Trophoblast cell (in vitro differentiated cells and primary cell): ENCODE measurements at regions not wholly inside any gene's neighbourhood (a gene's known extent, or its start where the extent isn't known, plus 50 kb on each side); places are given as distances from the start of the nearest gene placed in this dataset.

ENCODE experiments used
- DNase-seq, 2 donors: peaks; one replicate each; pipeline ENCODE4 v3.0.0-alpha.2; 2016
- H2AFZ ChIP-seq: 2 replicates; pipeline ENCODE4 v1.6.1; 2013; ENCODE audit warnings: low read length, moderate library complexity, mild to moderate bottlenecking; ENCODE audit not compliant: insufficient read depth, poor library complexity
- H2AK5ac ChIP-seq: 2 replicates; pipeline ENCODE4 v1.6.1; 2013; ENCODE audit warnings: mild to moderate bottlenecking, low read length
- H2BK120ac ChIP-seq: 2 replicates; pipeline ENCODE4 v1.6.1; 2013; ENCODE audit warnings: low read length, mild to moderate bottlenecking, moderate library complexity; ENCODE audit not compliant: insufficient read depth, poor library complexity
- H2BK12ac ChIP-seq: 2 replicates; pipeline ENCODE4 v1.6.1; 2013; ENCODE audit warnings: mild to moderate bottlenecking, low read length, moderate library complexity
- H2BK5ac ChIP-seq: 2 replicates; pipeline ENCODE4 v1.6.1; 2013; ENCODE audit warnings: low read length, low read depth, moderate library complexity, mild to moderate bottlenecking; ENCODE audit not compliant: poor library complexity
- H3K14ac ChIP-seq: 2 replicates; pipeline ENCODE4 v1.6.1; 2013; ENCODE audit warnings: mild to moderate bottlenecking, low read length
- H3K18ac ChIP-seq: 2 replicates; pipeline ENCODE4 v1.6.1; 2013; ENCODE audit warnings: mild to moderate bottlenecking, low read length
- H3K23ac ChIP-seq: 2 replicates; pipeline ENCODE4 v1.6.1; 2013; ENCODE audit warnings: low read length
- H3K27ac ChIP-seq: 2 replicates; pipeline ENCODE4 v1.5.1; 2013; ENCODE audit warnings: low read depth, mild to moderate bottlenecking, inconsistent platforms, low read length, moderate library complexity
- H3K27me3 ChIP-seq: 2 replicates; pipeline ENCODE4 v1.6.1; 2013; ENCODE audit warnings: inconsistent platforms, mild to moderate bottlenecking, low read length, moderate library complexity; ENCODE audit not compliant: insufficient read depth
- H3K36me3 ChIP-seq, 2 experiments: 1 replicate in 1 of 2; 2 replicates in 1 of 2; pipeline ENCODE4 v1.6.1; 2013; ENCODE audit warnings: low read length in 2 of 2, mild to moderate bottlenecking in 2 of 2, moderate library complexity in 1 of 2; ENCODE audit not compliant: insufficient read depth in 2 of 2, control insufficient read depth in 1 of 2
- H3K4ac ChIP-seq: 2 replicates; pipeline ENCODE4 v1.6.1; 2013; ENCODE audit warnings: low read depth, mild to moderate bottlenecking, low read length, moderate library complexity
- H3K4me1 ChIP-seq, 2 experiments: 1 replicate in 1 of 2; 2 replicates in 1 of 2; pipeline ENCODE4 v1.6.1; 2013; ENCODE audit warnings: low read length in 2 of 2, mild to moderate bottlenecking in 2 of 2, moderate library complexity in 1 of 2; ENCODE audit not compliant: insufficient read depth in 2 of 2, control insufficient read depth in 1 of 2
- H3K4me2 ChIP-seq: 2 replicates; pipeline ENCODE4 v1.6.1; 2013; ENCODE audit warnings: inconsistent platforms, mild to moderate bottlenecking, low read length, moderate library complexity
- H3K4me3 ChIP-seq: 2 replicates; pipeline ENCODE4 v1.5.1; 2013; ENCODE audit warnings: mild to moderate bottlenecking, low read depth, low read length, inconsistent platforms
- H3K79me1 ChIP-seq: one replicate; pipeline ENCODE4 v1.6.1; 2013; ENCODE audit warnings: low read length
- H3K79me2 ChIP-seq: 2 replicates; pipeline ENCODE4 v1.6.1; 2013; ENCODE audit warnings: low read length, mild to moderate bottlenecking; ENCODE audit not compliant: control insufficient read depth, insufficient read depth, poor library complexity
- H3K9ac ChIP-seq: 2 replicates; pipeline ENCODE4 v1.6.1; 2013; ENCODE audit warnings: mild to moderate bottlenecking, low read length
- H3K9me3 ChIP-seq: 2 replicates; pipeline ENCODE4 v1.6.1; 2013; ENCODE audit warnings: low read depth, mild to moderate bottlenecking, control low read depth, inconsistent platforms, low read length; ENCODE audit not compliant: insufficient read depth
- H4K12ac ChIP-seq: 2 replicates; pipeline ENCODE4 v1.6.1; 2013; ENCODE audit warnings: low read depth, mild to moderate bottlenecking, low read length, moderate library complexity
- H4K8ac ChIP-seq: 2 replicates; pipeline ENCODE4 v1.6.1; 2013; ENCODE audit warnings: low read depth, mild to moderate bottlenecking, low read length, moderate library complexity
- H4K91ac ChIP-seq: one replicate; pipeline ENCODE4 v1.6.1; 2013; ENCODE audit warnings: low read depth, mild to moderate bottlenecking, low read length, moderate library complexity
- WGBS: extraction: QIAGEN DNeasy Blood & Tissue Kit; methylation state at CpG from one replicate; pipeline ENCODE4 v1.1.7; 2013; ENCODE audit warnings: missing lambda C conversion rate; ENCODE audit not compliant: insufficient read length, insufficient coverage; ENCODE audit errors: extremely low coverage; 5-methylcytosine and 5-hydroxymethylcytosine counted together

DNA sequence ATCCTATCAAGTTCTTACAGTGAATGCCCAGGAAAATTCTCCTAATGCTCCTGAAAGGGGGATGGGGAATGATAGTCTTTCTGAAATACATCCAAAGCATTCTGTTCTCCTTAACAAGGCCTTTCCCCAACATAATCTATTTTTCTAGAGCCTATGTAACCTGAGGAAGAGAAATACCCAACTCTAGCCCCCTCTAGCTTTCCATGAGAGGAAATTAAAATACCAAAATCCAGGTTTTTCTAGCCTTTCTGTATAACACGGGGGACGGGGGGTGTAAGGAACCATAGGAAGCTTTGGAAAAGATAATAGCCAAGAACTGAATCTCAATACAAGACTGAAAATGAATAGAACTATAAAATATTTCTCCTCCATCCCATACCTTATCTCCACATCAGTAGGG is 815.9 kb downstream of the SLITRK6 start:
- Histone ChIP-seq H3K27me3 (no peaks in the 10 kb centered on the region), H2BK12ac (no peak overlapping the region), H2AFZ (no peak overlapping the region)

DNA sequence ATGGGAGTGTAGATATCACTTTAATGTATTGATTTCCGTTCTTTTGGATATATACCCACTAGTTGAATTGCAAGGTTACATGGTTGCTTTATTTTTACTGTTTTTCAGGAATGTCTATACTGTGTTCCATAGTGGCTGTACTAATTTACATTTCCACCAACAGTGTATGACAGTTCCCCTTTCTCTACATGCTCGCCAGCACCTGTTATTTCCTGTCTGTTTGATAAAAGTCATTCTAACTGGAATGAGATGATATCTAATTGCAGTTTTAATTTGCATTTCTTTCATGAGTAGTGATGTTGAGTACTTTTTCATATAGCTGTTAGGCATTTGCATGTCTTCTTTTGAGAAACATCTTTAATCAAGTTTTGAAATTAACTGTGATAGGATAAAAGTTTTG is 818.6 kb downstream of the SLITRK6 start:
- no peak overlapping the region for H3K14ac ChIP-seq
- H3K79me1 ChIP-seq = no peaks in the 10 kb centered on the region
- no peaks in the 10 kb centered on the region for H3K36me3 ChIP-seq
- no peak overlapping the region for H3K27ac ChIP-seq
- no peak overlapping the region for H3K23ac ChIP-seq
- no peak overlapping the region for H2AK5ac ChIP-seq
- no peaks in the 10 kb centered on the region for H3K79me2 ChIP-seq
- no peak overlapping the region for H2BK5ac ChIP-seq
- H3K4ac ChIP-seq = no peak overlapping the region
- no peaks in the 10 kb centered on the region for H3K9me3 ChIP-seq
- no peak overlapping the region for H3K9ac ChIP-seq
- no peak overlapping the region for H4K91ac ChIP-seq
- no peak overlapping the region for H2AFZ ChIP-seq
- WGBS = no CpG with 5 or more reads among the region's 2 CpGs
- no peak overlapping the region for H3K4me2 ChIP-seq
- no peak overlapping the region for H3K18ac ChIP-seq
- no peak overlapping the region for H4K12ac ChIP-seq
- H4K8ac ChIP-seq = no peak overlapping the region
- H3K27me3 ChIP-seq = no peaks in the 10 kb centered on the region
- no peak overlapping the region for H2BK12ac ChIP-seq
- H3K4me3 ChIP-seq = no peak overlapping the region
- DNase-seq = no peak
- no peaks in the 10 kb centered on the region for H3K4me1 ChIP-seq
- no peak overlapping the region for H2BK120ac ChIP-seq

More for the DNA sequence above, 815.9 kb downstream of the SLITRK6 start:
- Histone ChIP-seq H4K91ac (no peak overlapping the region), H3K4me1 (no peaks in the 10 kb centered on the region), H3K27ac (no peak overlapping the region), H3K14ac (no peak overlapping the region), H3K23ac (no peak overlapping the region), H3K4me3 (no peak overlapping the region), H2BK120ac (no peak overlapping the region), H4K8ac (no peak overlapping the region), H3K4ac (no peak overlapping the region), H3K36me3 (no peaks in the 10 kb centered on the region), H3K9me3 (no peaks in the 10 kb centered on the region), H3K79me1 (no peaks in the 10 kb centered on the region), H3K9ac (no peak overlapping the region), H2AK5ac (no peak overlapping the region), H3K4me2 (no peak overlapping the region), H3K18ac (no peak overlapping the region), H2BK5ac (no peak overlapping the region), H3K79me2 (no peaks in the 10 kb centered on the region), H4K12ac (no peak overlapping the region)
- no peak for DNase-seq
- WGBS = no CpG with 5 or more reads among the region's 2 CpGs

DNA sequence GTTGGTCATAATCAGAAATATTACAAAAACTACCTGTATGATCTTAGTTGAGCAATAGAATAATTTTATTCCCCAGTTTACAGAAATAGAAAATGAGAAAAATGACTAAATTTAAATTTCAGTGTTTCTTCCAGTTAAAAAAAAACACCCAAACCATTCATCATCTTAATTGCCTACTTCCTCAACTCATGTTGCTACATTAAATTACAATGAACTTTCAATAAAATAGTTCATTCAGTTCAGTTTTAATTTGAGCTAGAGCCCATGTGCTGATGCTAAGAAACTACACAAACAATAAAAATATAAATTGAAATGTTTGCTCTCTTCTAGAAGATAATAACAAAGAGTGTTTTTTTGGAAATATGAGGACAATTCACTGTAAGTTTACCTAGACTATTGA is 820.4 kb downstream of the SLITRK6 start:
- Histone ChIP-seq H2BK120ac (no peak overlapping the region), H3K36me3 (no peaks in the 10 kb centered on the region), H3K4me1 (no peaks in the 10 kb centered on the region), H3K27ac (no peak overlapping the region), H2AFZ (no peak overlapping the region), H4K8ac (no peak overlapping the region), H2AK5ac (no peak overlapping the region), H3K79me2 (no peaks in the 10 kb centered on the region), H3K27me3 (no peaks in the 10 kb centered on the region), H4K12ac (no peak overlapping the region), H3K4me3 (no peak overlapping the region), H3K23ac (no peak overlapping the region), H3K18ac (no peak overlapping the region), H2BK12ac (no peak overlapping the region), H3K14ac (no peak overlapping the region), H3K9ac (no peak overlapping the region), H3K4ac (no peak overlapping the region), H2BK5ac (no peak overlapping the region), H4K91ac (no peak overlapping the region), H3K79me1 (no peaks in the 10 kb centered on the region), H3K9me3 (no peaks in the 10 kb centered on the region), H3K4me2 (no peak overlapping the region)
- no peak for DNase-seq

DNA sequence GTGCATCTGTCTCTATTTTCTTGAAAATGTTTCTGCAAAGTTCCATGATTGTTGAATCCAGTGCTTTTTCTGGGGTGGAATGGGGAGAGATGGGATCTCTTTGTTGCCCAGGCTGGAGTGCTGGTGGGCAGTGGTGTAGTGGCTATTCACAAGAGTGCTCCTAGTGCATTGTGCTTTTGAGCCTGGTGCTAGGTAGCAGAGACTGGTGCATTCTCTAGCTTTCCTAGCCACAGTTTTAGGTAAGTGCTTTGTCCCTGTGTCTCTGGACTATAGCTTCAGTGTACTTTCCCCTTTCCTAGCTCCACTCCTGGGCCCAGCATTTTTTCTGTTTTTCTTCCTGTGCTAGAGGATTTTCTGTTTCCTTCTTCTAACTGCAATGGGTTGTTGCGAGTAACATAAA is 825.6 kb downstream of the SLITRK6 start:
- DNase-seq = no peak
- WGBS = no CpG with 5 or more reads among the region's 1 CpG
- Histone ChIP-seq H3K18ac (no peak overlapping the region), H4K8ac (no peak overlapping the region), H2BK5ac (no peak overlapping the region), H3K4me3 (no peak overlapping the region), H3K14ac (no peak overlapping the region), H3K4me2 (no peak overlapping the region), H2AFZ (no peak overlapping the region), H3K79me1 (no peaks in the 10 kb centered on the region), H2BK120ac (no peak overlapping the region), H4K12ac (no peak overlapping the region), H3K79me2 (no peaks in the 10 kb centered on the region), H3K4ac (no peak overlapping the region), H3K4me1 (no peaks in the 10 kb centered on the region), H3K23ac (no peak overlapping the region), H4K91ac (no peak overlapping the region), H2AK5ac (no peak overlapping the region), H3K9me3 (no peaks in the 10 kb centered on the region), H2BK12ac (no peak overlapping the region), H3K27me3 (no peaks in the 10 kb centered on the region), H3K36me3 (no peaks in the 10 kb centered on the region), H3K27ac (no peak overlapping the region), H3K9ac (no peak overlapping the region)

DNA sequence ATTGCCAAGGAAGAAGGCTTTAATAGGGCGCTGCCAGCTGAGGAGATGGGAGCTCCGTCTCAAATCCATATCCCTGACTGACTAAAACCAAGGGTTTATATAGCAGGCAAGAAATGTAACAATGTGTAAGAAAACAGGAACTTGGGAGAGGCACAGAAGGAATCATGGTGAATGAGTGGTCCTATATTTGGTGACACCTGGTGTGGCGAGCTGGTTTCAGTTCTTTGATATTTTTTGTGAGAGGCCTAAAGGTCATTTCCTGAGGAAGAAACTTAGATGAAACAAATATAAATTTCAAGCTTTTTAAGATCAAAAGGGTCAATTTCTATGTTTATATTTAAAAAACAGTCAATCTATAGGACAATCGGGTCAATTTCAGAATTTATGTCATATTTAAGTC is 826.3 kb downstream of the SLITRK6 start:
- Histone ChIP-seq H3K18ac (no peak overlapping the region), H2BK5ac (no peak overlapping the region), H3K27ac (no peak overlapping the region), H3K14ac (no peak overlapping the region), H4K91ac (no peak overlapping the region), H3K27me3 (no peaks in the 10 kb centered on the region), H3K9me3 (no peaks in the 10 kb centered on the region), H2AK5ac (no peak overlapping the region), H3K4me3 (no peak overlapping the region), H3K4me2 (no peak overlapping the region), H3K9ac (no peak overlapping the region), H2BK120ac (no peak overlapping the region), H2BK12ac (no peak overlapping the region), H3K23ac (no peak overlapping the region), H3K36me3 (no peaks in the 10 kb centered on the region), H4K8ac (no peak overlapping the region), H3K4ac (no peak overlapping the region), H3K4me1 (no peaks in the 10 kb centered on the region), H3K79me2 (no peaks in the 10 kb centered on the region), H4K12ac (no peak overlapping the region), H3K79me1 (no peaks in the 10 kb centered on the region), H2AFZ (no peak overlapping the region)
- WGBS = no CpG with 5 or more reads among the region's 4 CpGs
- no peak for DNase-seq
